ENCODE measurements at regions not wholly inside any gene's neighbourhood (a gene's known extent, or its start where the extent isn't known, plus 50 kb on each side); places are given as distances from the start of the nearest gene placed in this dataset.

DNA sequence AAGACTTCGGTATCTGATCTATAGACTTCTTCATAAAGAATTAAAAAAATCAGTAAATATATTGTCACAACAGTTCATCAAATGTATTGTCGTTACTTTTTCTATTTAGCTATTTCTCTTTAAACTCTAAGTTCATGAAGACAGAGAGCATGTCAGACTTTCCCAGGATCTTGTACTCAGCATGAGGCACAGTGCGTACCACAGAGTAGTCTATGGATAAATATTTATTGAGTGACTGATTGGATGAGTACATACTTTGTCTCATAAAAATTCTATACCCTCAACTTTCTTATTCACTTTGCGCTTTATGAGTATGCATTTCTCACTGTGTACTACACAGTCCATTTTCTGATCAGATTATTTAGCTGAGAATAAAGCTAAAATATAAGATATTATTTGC, 1284.4 kb upstream of the ADGRB3 start:
- Histone ChIP-seq H3K4me1 (replicated peaks in 1 of 2; ENCODE audit: control insufficient read depth in 2 of 2, insufficient read depth in 2 of 2, low read length in 2 of 2) (no peaks in the 10 kb centered on the region), H3K9ac (ENCODE audit: insufficient read depth in 1 of 2, low read depth in 2 of 2, low read length in 2 of 2) (no peak overlapping the region), H2AFZ (ENCODE audit: low read depth, low read length) (no peak overlapping the region), H3K27me3 (ENCODE audit: control insufficient read depth in 2 of 2, insufficient read depth in 2 of 2, low read length in 2 of 2) (no peaks in the 10 kb centered on the region), H3K4me3 (no peak overlapping the region), H4K20me1 (replicated peaks; ENCODE audit: control insufficient read depth, insufficient read depth, low read length) (no peaks in the 10 kb centered on the region), H3K9me1 (ENCODE audit: control insufficient read depth, insufficient read depth, low read length) (no peaks in the 10 kb centered on the region), H3K4me2 (ENCODE audit: insufficient read depth, low read length) (no peak overlapping the region), H3K36me3 (ENCODE audit: control insufficient read depth, insufficient read depth, low read length) (no peaks in the 10 kb centered on the region), H3K79me2 (ENCODE audit: control insufficient read depth, insufficient read depth, low read length) (no peaks in the 10 kb centered on the region), H3K27ac (ENCODE audit: extremely low read depth, low read depth, low read length) (no peak overlapping the region), H3K9me3 (replicated peaks; ENCODE audit: control insufficient read depth, insufficient read depth, low read depth, low read length) (no peaks in the 10 kb centered on the region; the same call in 1 of the 2 replicates)
- ChIA-PET POLR2A (no interaction called here), CTCF (ENCODE audit: low intra/inter-chr PET ratio) (no interaction called here)
- TF ChIP-seq, protein P1, sequence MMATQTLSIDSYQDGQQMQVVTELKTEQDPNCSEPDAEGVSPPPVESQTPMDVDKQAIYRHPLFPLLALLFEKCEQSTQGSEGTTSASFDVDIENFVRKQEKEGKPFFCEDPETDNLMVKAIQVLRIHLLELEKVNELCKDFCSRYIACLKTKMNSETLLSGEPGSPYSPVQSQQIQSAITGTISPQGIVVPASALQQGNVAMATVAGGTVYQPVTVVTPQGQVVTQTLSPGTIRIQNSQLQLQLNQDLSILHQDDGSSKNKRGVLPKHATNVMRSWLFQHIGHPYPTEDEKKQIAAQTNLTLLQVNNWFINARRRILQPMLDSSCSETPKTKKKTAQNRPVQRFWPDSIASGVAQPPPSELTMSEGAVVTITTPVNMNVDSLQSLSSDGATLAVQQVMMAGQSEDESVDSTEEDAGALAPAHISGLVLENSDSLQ (IDR thresholded peaks at IDR 0.05): no peak
- no peak for TF ChIP-seq ZNF347 (CRISPR knock-in tag; IDR thresholded peaks at IDR 0.05; ENCODE audit: low read depth)
- TF ChIP-seq, protein P2, sequence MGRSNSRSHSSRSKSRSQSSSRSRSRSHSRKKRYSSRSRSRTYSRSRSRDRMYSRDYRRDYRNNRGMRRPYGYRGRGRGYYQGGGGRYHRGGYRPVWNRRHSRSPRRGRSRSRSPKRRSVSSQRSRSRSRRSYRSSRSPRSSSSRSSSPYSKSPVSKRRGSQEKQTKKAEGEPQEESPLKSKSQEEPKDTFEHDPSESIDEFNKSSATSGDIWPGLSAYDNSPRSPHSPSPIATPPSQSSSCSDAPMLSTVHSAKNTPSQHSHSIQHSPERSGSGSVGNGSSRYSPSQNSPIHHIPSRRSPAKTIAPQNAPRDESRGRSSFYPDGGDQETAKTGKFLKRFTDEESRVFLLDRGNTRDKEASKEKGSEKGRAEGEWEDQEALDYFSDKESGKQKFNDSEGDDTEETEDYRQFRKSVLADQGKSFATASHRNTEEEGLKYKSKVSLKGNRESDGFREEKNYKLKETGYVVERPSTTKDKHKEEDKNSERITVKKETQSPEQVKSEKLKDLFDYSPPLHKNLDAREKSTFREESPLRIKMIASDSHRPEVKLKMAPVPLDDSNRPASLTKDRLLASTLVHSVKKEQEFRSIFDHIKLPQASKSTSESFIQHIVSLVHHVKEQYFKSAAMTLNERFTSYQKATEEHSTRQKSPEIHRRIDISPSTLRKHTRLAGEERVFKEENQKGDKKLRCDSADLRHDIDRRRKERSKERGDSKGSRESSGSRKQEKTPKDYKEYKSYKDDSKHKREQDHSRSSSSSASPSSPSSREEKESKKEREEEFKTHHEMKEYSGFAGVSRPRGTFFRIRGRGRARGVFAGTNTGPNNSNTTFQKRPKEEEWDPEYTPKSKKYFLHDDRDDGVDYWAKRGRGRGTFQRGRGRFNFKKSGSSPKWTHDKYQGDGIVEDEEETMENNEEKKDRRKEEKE (IDR thresholded peaks at IDR 0.05; ENCODE audit: borderline replicate concordance in 1 of 2, control insufficient read depth in 1 of 2, low read depth in 2 of 2, low read length in 1 of 2): no peak
- intact Hi-C loops (cut with micrococcal nuclease): no loop called here
- ATAC-seq: no peak
- 49% methylated on average over 4 of the region's 4 CpGs for WGBS (ENCODE audit: insufficient coverage, low coverage, missing lambda C conversion rate)
- BruUV-seq (replicated peaks): no TSS peak
- DNase-seq (ENCODE audit: extremely low read depth in 1 of 4, low spot score in 3 of 4): no peak
- in situ Hi-C loops (cut with MboI): no loop called here
- no peak for FAIRE-seq

Measured in K562 (cell line).